Trophoblast cell (in vitro differentiated cells and primary cell): ENCODE measurements at regions not wholly inside any gene's neighbourhood (a gene's known extent, or its start where the extent isn't known, plus 50 kb on each side); places are given as distances from the start of the nearest gene placed in this dataset.

Experiments
- DNase-seq, 2 donors: peaks; one replicate each; pipeline ENCODE4 v3.0.0-alpha.2; 2016
- H2AFZ ChIP-seq: 2 replicates; pipeline ENCODE4 v1.6.1; 2013; ENCODE audit warnings: low read length, moderate library complexity, mild to moderate bottlenecking; ENCODE audit not compliant: insufficient read depth, poor library complexity
- H2AK5ac ChIP-seq: 2 replicates; pipeline ENCODE4 v1.6.1; 2013; ENCODE audit warnings: mild to moderate bottlenecking, low read length
- H2BK120ac ChIP-seq: 2 replicates; pipeline ENCODE4 v1.6.1; 2013; ENCODE audit warnings: low read length, mild to moderate bottlenecking, moderate library complexity; ENCODE audit not compliant: insufficient read depth, poor library complexity
- H2BK12ac ChIP-seq: 2 replicates; pipeline ENCODE4 v1.6.1; 2013; ENCODE audit warnings: mild to moderate bottlenecking, low read length, moderate library complexity
- H2BK5ac ChIP-seq: 2 replicates; pipeline ENCODE4 v1.6.1; 2013; ENCODE audit warnings: low read length, low read depth, moderate library complexity, mild to moderate bottlenecking; ENCODE audit not compliant: poor library complexity
- H3K14ac ChIP-seq: 2 replicates; pipeline ENCODE4 v1.6.1; 2013; ENCODE audit warnings: mild to moderate bottlenecking, low read length
- H3K18ac ChIP-seq: 2 replicates; pipeline ENCODE4 v1.6.1; 2013; ENCODE audit warnings: mild to moderate bottlenecking, low read length
- H3K23ac ChIP-seq: 2 replicates; pipeline ENCODE4 v1.6.1; 2013; ENCODE audit warnings: low read length
- H3K27ac ChIP-seq: 2 replicates; pipeline ENCODE4 v1.5.1; 2013; ENCODE audit warnings: low read depth, mild to moderate bottlenecking, inconsistent platforms, low read length, moderate library complexity
- H3K27me3 ChIP-seq: 2 replicates; pipeline ENCODE4 v1.6.1; 2013; ENCODE audit warnings: inconsistent platforms, mild to moderate bottlenecking, low read length, moderate library complexity; ENCODE audit not compliant: insufficient read depth
- H3K36me3 ChIP-seq, 2 experiments: 1 replicate in 1 of 2; 2 replicates in 1 of 2; pipeline ENCODE4 v1.6.1; 2013; ENCODE audit warnings: low read length in 2 of 2, mild to moderate bottlenecking in 2 of 2, moderate library complexity in 1 of 2; ENCODE audit not compliant: insufficient read depth in 2 of 2, control insufficient read depth in 1 of 2
- H3K4ac ChIP-seq: 2 replicates; pipeline ENCODE4 v1.6.1; 2013; ENCODE audit warnings: low read depth, mild to moderate bottlenecking, low read length, moderate library complexity
- H3K4me1 ChIP-seq, 2 experiments: 1 replicate in 1 of 2; 2 replicates in 1 of 2; pipeline ENCODE4 v1.6.1; 2013; ENCODE audit warnings: low read length in 2 of 2, mild to moderate bottlenecking in 2 of 2, moderate library complexity in 1 of 2; ENCODE audit not compliant: insufficient read depth in 2 of 2, control insufficient read depth in 1 of 2
- H3K4me2 ChIP-seq: 2 replicates; pipeline ENCODE4 v1.6.1; 2013; ENCODE audit warnings: inconsistent platforms, mild to moderate bottlenecking, low read length, moderate library complexity
- H3K4me3 ChIP-seq: 2 replicates; pipeline ENCODE4 v1.5.1; 2013; ENCODE audit warnings: mild to moderate bottlenecking, low read depth, low read length, inconsistent platforms
- H3K79me1 ChIP-seq: one replicate; pipeline ENCODE4 v1.6.1; 2013; ENCODE audit warnings: low read length
- H3K79me2 ChIP-seq: 2 replicates; pipeline ENCODE4 v1.6.1; 2013; ENCODE audit warnings: low read length, mild to moderate bottlenecking; ENCODE audit not compliant: control insufficient read depth, insufficient read depth, poor library complexity
- H3K9ac ChIP-seq: 2 replicates; pipeline ENCODE4 v1.6.1; 2013; ENCODE audit warnings: mild to moderate bottlenecking, low read length
- H3K9me3 ChIP-seq: 2 replicates; pipeline ENCODE4 v1.6.1; 2013; ENCODE audit warnings: low read depth, mild to moderate bottlenecking, control low read depth, inconsistent platforms, low read length; ENCODE audit not compliant: insufficient read depth
- H4K12ac ChIP-seq: 2 replicates; pipeline ENCODE4 v1.6.1; 2013; ENCODE audit warnings: low read depth, mild to moderate bottlenecking, low read length, moderate library complexity
- H4K8ac ChIP-seq: 2 replicates; pipeline ENCODE4 v1.6.1; 2013; ENCODE audit warnings: low read depth, mild to moderate bottlenecking, low read length, moderate library complexity
- H4K91ac ChIP-seq: one replicate; pipeline ENCODE4 v1.6.1; 2013; ENCODE audit warnings: low read depth, mild to moderate bottlenecking, low read length, moderate library complexity
- WGBS: extraction: QIAGEN DNeasy Blood & Tissue Kit; methylation state at CpG from one replicate; pipeline ENCODE4 v1.1.7; 2013; ENCODE audit warnings: missing lambda C conversion rate; ENCODE audit not compliant: insufficient read length, insufficient coverage; ENCODE audit errors: extremely low coverage; 5-methylcytosine and 5-hydroxymethylcytosine counted together

- H3K4me2 ChIP-seq, result no peak overlapping the region
- peak in 1 of 2 donors; percentile 21 for DNase-seq
- H3K4ac ChIP-seq, result no peak overlapping the region
- no CpG with 5 or more reads among the region's 3 CpGs for WGBS
- no peak overlapping the region for H3K27ac ChIP-seq
- no peak overlapping the region for H3K18ac ChIP-seq
- H4K8ac ChIP-seq, result no peak overlapping the region
- no peaks in the 10 kb centered on the region for H3K4me1 ChIP-seq
- no peaks in the 10 kb centered on the region for H3K79me2 ChIP-seq
- no peak overlapping the region for H3K4me3 ChIP-seq
- H4K12ac ChIP-seq, result no peak overlapping the region
- no peak overlapping the region for H2AFZ ChIP-seq
- no peak overlapping the region for H2BK5ac ChIP-seq
- no peak overlapping the region for H3K23ac ChIP-seq
- H3K27me3 ChIP-seq, result no peaks in the 10 kb centered on the region
- H2BK120ac ChIP-seq, result no peak overlapping the region
- H3K9ac ChIP-seq, result no peak overlapping the region
- H2BK12ac ChIP-seq, result no peak overlapping the region
- H2AK5ac ChIP-seq, result no peak overlapping the region
- H3K9me3 ChIP-seq, result no peaks in the 10 kb centered on the region
- H3K79me1 ChIP-seq, result no peaks in the 10 kb centered on the region
- no peak overlapping the region for H4K91ac ChIP-seq
- no peaks in the 10 kb centered on the region for H3K36me3 ChIP-seq
- H3K14ac ChIP-seq, result no peak overlapping the region
These were observed 269.3 kb upstream of the AGTR2 start for GRCh38 chrX:115901241-115901640.

GRCh38 chrX:115902995-115903394 is 267.5 kb upstream of the AGTR2 start:
- Histone ChIP-seq H3K18ac (no peak overlapping the region), H3K36me3 (no peaks in the 10 kb centered on the region), H3K4me1 (no peaks in the 10 kb centered on the region), H2AFZ (no peak overlapping the region), H3K27ac (no peak overlapping the region), H3K23ac (no peak overlapping the region), H4K91ac (no peak overlapping the region), H2AK5ac (no peak overlapping the region), H2BK5ac (no peak overlapping the region), H3K9ac (no peak overlapping the region), H4K12ac (no peak overlapping the region), H2BK120ac (no peak overlapping the region), H3K4ac (no peak overlapping the region), H3K79me2 (no peaks in the 10 kb centered on the region), H3K27me3 (no peaks in the 10 kb centered on the region), H3K4me2 (no peak overlapping the region), H3K4me3 (no peak overlapping the region), H2BK12ac (no peak overlapping the region), H3K9me3 (no peaks in the 10 kb centered on the region), H4K8ac (no peak overlapping the region), H3K79me1 (no peaks in the 10 kb centered on the region), H3K14ac (no peak overlapping the region)
- no peak for DNase-seq
- whole genome bisulfite sequencing, result no CpG with 5 or more reads among the region's 7 CpGs

- peak overlapping the region; percentile 30 for H3K18ac ChIP-seq
- H2BK120ac ChIP-seq, result no peak overlapping the region
- no peak overlapping the region for H4K12ac ChIP-seq
- H3K4me3 ChIP-seq, result no peak overlapping the region
- H3K79me2 ChIP-seq, result no peaks in the 10 kb centered on the region
- H3K36me3 ChIP-seq, result no peaks in the 10 kb centered on the region
- H3K27me3 ChIP-seq, result no peaks in the 10 kb centered on the region
- DNase-seq, result no peak
- no peaks in the 10 kb centered on the region for H3K9me3 ChIP-seq
- no peak overlapping the region for H3K23ac ChIP-seq
- H3K4me2 ChIP-seq, result no peak overlapping the region
- H3K4ac ChIP-seq, result no peak overlapping the region
- no peak overlapping the region for H2BK12ac ChIP-seq
- H2AK5ac ChIP-seq, result no peak overlapping the region
- H3K14ac ChIP-seq, result no peak overlapping the region
- H4K91ac ChIP-seq, result no peak overlapping the region
- no peaks in the 10 kb centered on the region for H3K4me1 ChIP-seq
- no peak overlapping the region for H3K27ac ChIP-seq
- no CpG with 5 or more reads among the region's 2 CpGs for WGBS
- H2AFZ ChIP-seq, result no peak overlapping the region
- H4K8ac ChIP-seq, result no peak overlapping the region
- no peak overlapping the region for H2BK5ac ChIP-seq
- no peaks in the 10 kb centered on the region for H3K79me1 ChIP-seq
- no peak overlapping the region for H3K9ac ChIP-seq
These were observed 264.3 kb upstream of the AGTR2 start for GRCh38 chrX:115906276-115906675.

GRCh38 chrX:115906881-115907280 is 263.7 kb upstream of the AGTR2 start:
- Histone ChIP-seq H2AFZ (no peak overlapping the region), H3K27ac (no peak overlapping the region), H3K4me2 (no peak overlapping the region), H3K23ac (no peak overlapping the region), H3K9ac (no peak overlapping the region), H3K79me2 (no peaks in the 10 kb centered on the region), H3K14ac (no peak overlapping the region), H3K4ac (no peak overlapping the region), H4K91ac (no peak overlapping the region), H2BK5ac (no peak overlapping the region), H2AK5ac (no peak overlapping the region), H2BK12ac (no peak overlapping the region), H3K79me1 (no peaks in the 10 kb centered on the region), H3K9me3 (no peaks in the 10 kb centered on the region), H3K4me3 (no peak overlapping the region), H2BK120ac (no peak overlapping the region), H3K27me3 (no peaks in the 10 kb centered on the region), H3K36me3 (no peaks in the 10 kb centered on the region), H3K4me1 (no peaks in the 10 kb centered on the region), H4K12ac (no peak overlapping the region), H4K8ac (no peak overlapping the region), H3K18ac (no peak overlapping the region)
- no peak for DNase-seq
- WGBS, result no CpG with 5 or more reads among the region's 3 CpGs
